Endometrial microvascular endothelial cells (primary cell): ENCODE measurements at regions not wholly inside any gene's neighbourhood (a gene's known extent, or its start where the extent isn't known, plus 50 kb on each side); places are given as distances from the start of the nearest gene placed in this dataset.

Source experiments
- in situ Hi-C: cut with HindIII; loops from 2 replicates; pipeline ENCODE4 v1.10.0; 2017; ENCODE audit warnings: low sequenced_read_pairs, low pct_unique_long_range_greater_than_20kb; ENCODE audit errors: inconsistent ontology term

DNA sequence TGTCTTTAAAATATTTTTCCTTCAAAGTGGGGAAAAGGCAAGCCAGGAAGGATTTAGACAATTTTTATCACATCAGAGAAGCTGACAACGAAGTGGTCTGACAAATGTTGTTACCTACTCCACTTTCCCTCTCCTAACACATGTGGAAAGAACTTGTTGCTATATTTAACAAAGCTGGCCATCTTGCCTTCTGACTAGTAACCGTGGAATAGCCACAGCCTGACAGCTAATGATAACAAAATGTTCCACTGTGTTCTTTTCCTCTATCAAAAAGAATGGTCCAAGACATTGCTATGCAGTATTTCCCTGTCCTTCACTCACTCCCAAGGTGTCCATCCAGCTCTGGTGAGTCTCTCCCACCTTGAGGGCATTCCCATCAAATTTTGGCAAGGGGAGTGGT, 481.4 kb upstream of the THBS1 start:
- in situ Hi-C loops = no loop called here

DNA sequence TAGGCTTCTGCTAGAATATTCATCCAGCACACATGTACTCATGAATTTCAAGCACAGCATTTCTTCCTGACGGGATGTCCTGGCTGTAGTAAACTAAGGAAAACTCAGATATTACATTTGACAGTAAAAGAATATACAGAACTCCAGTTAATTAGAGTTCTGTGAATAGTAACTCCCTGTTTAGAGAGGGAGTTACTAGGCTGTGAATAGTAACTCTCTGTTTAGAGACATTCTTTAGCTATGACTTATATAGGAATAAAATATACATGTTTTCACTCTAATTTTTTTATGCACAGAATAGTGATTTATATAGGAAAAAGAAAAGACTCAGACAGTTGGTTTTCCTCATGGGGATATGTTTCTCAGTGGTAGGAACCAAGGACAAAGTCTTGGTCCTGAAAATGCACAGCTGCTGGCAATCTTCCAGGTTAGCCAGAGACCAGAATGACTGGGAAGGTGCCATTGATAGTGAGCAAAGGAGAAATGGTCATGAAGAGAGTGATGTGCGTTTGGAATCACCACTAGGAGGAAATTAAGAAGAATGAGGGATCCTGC, 480.7 kb upstream of the THBS1 start:
- in situ Hi-C loops = no loop called here

DNA sequence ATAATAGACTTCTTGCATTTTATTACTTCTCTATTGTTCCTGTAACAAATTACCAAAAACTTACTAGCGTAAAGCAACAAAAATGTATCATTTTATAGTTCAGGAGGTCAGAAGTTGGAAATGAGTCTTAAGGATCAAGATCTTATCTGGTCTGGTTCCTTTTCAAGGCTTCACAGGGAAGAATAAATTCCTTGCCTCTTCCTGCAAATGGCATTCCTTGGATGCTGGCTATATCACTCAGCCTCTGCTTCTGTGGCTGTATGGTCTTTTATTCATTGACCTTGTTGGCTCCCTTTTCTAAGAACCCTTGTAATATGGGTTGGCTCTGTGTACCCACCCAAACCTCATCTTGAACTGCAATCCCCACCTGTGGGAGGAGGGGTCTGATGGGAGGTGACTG, 478.4 kb upstream of the THBS1 start:
- in situ Hi-C loops = no loop called here

DNA sequence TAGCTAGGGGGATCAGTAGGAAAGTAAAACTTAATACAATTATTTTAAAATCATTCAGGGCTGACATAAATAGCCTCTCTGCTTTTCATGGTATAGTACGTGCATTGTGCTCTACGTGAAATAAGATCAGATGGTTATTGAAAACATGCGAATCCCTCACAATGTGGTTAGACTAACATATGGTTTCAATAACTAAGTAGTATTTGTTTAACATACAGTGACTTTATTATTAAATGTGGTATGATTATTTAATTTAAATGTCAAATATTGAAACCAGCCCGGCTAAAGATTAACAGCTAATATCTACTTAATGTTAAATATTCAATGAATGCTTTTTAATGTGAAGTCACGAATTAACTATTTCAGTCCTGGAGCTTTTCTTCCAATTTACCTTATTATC, 473.9 kb upstream of the THBS1 start:
- in situ Hi-C loops = no loop called here

DNA sequence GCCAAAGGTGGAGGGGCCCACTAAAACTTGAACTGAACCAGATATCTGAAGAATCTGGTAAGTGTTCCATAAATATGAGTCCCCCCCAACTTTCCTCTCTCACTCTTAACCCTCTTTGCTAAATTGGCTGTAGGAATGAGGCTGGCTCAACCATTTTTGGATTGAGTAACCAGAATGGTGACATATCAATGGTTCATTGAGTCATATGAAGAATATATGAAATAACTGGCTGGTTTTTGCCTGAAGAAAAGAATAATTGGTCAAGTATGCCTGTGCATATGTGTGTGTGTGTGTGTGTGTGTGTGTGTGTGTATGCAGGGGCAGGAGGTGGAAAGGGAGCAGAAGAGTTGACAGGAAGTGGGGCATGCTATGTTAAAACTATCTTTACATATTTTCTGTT, 472.9 kb upstream of the THBS1 start:
- in situ Hi-C loops = no loop called here

DNA sequence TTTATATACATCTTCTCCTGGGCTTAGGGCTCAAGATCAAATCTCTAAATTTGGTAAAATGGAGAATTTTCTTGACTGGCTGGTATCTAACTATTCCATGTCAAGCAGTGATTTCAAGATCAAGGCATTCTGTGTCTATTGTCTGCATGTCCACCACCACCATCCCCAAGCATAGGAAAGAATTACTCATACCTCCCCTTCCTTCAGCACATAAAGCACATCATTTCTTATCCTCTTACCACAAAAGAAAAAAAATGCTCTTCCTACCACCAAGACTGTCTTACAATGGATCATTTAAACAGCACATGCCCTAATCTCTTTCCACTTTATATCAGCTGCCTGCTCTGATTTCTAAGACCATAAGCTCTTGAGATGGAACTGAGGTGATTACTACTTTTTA, 470.5 kb upstream of the THBS1 start:
- in situ Hi-C loops = no loop called here

DNA sequence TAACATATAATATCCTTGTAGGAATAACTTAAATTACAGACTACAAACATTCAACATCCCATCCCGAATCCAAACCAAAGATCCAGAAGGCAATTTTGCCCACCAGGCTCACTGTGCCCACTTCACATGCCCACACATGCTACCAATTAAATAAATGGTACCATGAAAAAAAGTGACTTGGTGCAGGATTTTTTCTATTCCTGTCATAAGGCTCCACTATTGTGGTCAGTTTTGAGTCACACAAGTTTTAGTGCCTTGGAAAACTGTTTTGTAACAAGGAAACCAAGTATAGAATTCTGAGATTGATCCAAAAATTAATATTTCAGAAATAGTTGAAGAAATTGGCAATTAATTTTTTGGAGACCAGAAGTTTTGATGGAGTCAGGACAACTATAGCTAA, 470.1 kb upstream of the THBS1 start:
- in situ Hi-C loops = no loop called here

DNA sequence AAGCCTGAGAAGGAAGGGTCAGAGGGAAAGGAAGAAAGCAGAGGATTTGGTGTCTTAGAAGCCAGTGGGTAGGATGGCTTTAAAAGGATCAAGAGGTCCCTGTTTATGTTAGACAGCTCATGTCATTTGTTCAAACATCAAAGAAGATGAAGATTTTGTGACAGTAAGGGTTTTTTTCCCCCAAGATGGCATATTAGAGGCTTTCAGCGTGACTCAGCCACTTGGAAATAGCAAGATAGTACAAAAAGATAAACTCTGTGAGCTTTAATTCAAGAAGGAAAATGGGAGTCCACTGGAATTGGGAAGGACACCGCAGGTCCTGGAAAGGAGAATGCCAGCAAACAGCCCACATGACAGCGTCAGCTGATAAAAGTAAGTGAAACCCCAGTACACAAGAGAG, 467.1 kb upstream of the THBS1 start:
- in situ Hi-C loops = no loop called here

DNA sequence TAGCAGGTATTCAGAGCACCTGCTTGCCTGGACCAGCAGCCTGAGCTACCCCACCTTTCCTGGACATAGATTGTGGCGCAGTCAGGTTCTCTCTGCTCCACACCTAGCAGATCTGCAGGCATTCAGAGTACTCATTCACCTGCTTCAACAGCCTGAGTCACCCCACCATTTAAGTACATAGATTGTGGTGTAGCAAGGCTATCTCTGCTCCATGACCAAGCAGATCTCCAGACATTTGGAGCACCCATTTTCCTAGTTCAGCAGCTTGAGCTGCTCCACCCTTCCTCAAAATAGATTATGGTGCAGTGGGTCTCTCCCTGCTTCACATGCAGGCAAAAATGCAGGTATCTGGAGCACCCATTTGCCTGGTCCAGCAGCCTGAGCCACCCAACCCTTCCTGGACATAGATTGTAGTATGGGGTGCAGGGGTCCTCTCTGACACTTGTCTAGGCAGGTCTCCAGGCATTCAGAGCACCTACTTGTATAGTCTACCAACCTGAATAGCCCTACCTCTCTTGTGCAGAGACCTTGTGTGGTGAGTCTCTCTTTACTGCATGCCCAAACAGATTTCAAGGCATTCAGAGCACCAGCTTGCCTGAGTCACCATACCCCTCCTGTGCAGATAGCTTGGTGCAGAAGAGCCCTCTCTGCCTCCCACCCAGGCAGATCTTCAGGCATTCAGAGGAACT, 466.0 kb upstream of the THBS1 start:
- in situ Hi-C loops = no loop called here

DNA sequence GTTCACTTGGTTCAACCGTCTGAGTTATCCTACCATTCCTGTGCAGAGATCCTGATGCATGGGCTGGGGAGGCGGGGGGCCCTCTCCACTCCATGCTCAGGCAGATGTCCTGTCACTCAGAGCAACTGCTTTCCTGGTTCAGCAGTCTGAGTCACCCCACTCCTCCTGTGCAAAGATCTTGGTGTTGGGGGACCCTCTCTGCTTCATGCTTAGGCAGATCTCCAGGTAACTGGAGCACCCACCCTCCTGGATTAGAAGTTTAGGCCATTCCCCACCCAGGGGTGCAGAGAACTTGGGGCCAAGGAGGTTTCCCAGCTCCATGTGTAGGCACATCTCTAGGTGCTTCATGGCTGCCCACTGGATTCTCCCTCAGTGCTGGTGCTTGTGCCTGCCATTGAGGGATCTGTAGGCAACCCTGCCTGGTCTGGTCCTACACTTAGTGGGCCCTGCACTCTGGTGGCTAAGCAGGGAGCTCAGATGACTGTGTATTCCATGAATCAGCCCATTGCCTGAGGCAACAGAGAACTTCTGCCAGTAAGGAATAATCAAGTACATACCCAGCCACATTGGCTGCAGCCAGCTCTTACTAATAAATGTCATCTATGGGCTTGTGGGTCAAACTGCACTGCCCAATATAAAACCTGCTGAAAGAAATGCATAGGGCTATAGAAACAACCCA, 465.4 kb upstream of the THBS1 start:
- in situ Hi-C loops = no loop called here

DNA sequence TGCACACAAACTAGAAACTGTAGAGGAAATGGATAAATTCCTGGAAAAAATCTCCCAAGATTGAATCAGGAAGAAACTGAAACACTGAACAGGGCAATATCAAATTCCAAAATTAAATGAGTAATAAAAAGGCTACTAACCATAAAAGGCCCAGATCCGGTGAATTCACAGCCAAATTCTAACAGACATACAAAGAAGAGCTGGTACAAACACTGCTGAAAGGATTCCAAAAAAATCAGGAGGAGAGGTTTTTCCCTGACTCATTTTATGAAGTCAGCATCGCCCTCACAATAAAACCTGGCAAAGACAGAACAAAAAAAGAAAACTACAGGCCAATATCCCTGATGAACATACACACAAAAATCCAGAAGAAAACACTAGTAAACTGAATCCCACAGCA, 462.4 kb upstream of the THBS1 start:
- in situ Hi-C loops = no loop called here

DNA sequence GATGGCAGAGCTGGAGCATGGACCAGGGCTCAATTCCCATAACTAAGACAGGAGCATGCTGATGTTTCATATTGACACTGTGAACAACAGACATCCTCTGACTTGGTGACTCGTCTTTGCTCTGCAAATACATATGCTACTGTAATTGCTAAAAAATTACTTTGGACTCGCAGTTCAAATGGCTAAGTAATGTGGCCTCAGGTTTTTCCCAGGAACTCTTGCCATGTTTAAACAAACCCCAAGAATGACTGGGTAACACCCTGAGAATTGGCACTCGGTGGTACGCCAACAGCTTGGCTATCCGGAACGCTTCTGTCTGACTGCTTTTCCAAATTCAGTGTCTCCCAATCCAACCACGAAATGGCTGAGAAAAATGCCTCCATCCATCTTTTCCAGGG, 456.7 kb upstream of the THBS1 start:
- in situ Hi-C loops = no loop called here

DNA sequence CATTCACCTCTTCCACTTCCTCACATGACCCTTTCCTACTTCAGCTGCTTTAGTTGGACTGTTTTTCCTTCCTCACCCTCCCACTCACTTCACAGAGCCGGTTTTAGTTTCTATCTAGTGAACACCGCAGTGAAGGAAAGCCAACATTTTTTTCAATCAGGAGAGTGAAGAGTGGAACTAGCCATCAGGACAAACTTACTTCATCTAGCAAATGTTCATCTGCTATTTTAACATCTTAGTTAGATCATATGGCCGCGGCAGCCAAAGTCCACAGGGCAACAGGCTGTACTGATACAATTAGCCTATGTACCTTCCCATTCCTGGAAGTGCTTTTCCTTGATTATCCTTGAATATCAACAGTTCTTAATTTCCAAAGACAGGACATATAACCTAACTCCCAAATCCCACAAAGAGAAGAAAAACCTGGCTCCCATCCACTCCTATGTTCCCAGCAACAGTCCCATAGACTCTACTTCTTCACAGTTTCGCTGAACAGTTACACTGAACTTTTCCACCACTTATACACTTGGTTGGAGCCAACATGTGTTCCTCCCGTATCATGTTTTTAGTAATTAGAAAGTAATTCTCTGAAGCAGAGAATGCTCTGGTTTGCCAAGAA, 456.2 kb upstream of the THBS1 start:
- in situ Hi-C loops = loop anchor here (25.0 kb wide), 1 partner anchor 287 kb away; no protein-coding TSS in a partner anchor

DNA sequence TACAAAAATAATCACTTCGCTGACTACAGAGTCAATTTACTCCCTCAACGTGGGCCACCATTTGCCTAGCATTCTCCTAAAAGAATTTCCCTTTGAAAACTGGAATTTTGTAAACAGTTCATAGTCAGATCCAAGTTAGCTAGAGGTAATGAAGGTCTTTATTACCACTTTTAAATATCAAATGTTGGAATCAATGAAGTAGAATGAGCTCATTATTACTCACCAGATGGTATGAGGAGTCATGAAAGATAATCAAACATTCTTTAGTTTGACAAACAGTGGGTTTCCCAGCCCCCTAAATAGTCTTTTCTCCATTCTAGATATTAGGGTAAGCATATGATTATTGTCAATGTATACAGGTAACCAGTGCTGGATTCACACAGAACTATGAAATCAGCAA, 455.7 kb upstream of the THBS1 start:
- in situ Hi-C loops = loop anchor here (25.0 kb wide), 1 partner anchor 288 kb away; no protein-coding TSS in a partner anchor

DNA sequence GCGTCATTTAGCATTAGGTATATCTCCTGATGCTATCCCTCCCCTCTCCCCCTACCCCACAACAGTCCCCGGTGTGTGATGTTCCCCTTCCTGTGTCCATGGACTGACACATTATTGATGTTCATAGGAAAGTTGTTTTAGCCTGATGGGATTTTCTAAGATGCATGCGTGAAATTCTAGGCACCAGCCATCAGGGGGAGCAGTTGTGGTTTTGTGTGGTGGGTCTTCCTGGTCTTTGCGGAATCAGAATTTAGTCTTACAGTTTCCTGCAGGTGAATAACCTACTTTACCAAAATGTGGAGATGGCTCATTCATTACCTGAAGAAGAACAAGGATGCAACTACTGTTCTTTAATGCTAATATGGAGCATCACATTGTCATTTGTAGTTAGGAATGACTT, 455.0 kb upstream of the THBS1 start:
- in situ Hi-C loops = loop anchor here (25.0 kb wide), 1 partner anchor 289 kb away; no protein-coding TSS in a partner anchor

DNA sequence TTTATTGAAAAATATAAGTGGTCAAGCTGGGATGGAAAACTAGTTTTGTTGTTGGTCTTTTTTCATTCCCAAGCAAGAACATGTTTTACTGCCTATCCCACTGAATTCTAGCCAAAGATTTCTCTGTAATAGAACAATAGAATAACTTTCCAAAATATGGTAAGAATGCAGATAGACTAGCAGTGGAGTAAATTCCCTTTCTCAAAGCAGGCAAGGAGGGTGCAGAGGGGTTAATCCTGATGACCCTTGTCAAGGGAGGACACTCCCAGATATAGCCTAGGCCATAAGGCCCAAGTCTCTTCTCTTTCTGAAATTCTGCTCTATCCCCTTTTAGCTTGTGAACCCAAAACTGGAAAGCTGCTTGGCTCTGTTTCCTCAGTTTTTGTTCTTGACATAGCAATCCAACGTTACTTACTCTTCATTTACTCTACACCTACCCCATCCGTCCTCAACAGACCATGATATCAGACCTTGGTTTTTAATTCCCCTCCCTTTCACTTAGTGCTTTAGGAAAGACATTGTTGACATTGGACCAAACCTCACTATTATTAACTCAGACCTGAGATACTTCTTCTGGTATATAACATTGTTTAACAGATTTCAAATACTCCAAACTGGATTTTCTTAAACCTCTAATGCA, 453.6 kb upstream of the THBS1 start:
- in situ Hi-C loops = loop anchor here (25.0 kb wide), 1 partner anchor 290 kb away; no protein-coding TSS in a partner anchor

DNA sequence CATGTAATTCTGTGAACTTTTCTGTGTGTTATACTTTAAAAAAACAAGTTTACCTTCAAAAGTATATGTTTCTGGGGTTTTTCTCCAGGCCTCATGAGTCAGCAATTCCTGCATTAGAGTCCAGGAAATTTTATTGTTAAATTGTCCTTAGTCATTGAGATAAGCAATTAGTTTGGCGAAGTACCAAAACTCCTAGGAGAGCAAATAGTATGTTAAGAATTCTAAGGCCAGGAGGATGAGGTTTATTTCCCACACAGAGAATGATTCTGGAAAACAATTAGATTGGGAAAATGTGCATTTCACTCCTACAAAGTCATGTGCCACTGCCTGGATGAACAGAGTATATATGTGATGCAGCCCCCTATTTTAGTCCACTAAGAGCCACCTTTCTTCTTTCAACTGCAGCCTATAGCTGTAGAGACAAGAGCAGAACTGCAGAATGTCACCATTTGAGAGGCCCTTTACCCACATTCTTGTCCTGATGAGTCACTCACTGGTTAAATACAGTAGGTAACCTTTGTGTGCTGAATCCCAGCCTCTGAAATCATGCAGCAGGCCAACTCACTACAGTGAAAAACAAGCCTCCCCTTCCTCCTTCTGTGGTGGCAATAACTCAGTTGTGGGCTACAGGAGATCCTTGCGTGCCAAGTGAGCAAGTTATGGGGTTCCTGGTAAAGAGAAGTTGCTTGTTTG, 452.8 kb upstream of the THBS1 start:
- in situ Hi-C loops = loop anchor here (25.0 kb wide), 1 partner anchor 291 kb away; no protein-coding TSS in a partner anchor

DNA sequence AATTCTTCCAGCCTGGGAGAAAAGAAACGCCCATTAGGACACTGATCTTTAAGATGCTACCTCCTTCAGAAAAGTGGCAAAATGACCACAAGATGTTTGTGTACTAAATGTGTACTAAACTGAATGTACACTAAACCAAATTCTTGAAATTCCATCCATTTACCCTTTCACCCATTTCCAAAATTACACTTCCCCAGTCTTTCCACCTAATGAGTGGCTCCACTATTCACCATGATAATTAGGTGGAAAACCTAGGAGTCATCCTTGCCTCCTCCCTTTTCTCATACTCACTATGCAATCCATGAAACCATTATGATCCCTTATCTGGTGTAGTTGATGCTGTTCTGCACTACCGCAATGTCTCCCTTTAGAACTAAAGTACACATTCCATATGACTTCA, 452.1 kb upstream of the THBS1 start:
- in situ Hi-C loops = loop anchor here (25.0 kb wide), 1 partner anchor 291 kb away; no protein-coding TSS in a partner anchor
